Stimulated activated CD4-positive, alpha-beta T cell treated with anti-CD3 and anti-CD28 coated beads, Interleukin-4, amount 100 ng/mL, for 4 hours (primary cell): ENCODE measurements at regions not wholly inside any gene's neighbourhood (a gene's known extent, or its start where the extent isn't known, plus 50 kb on each side); places are given as distances from the start of the nearest gene placed in this dataset.
"Not testable (repeated sequence)": the region's sequence is repeated elsewhere in the genome, so short reads cannot be mapped to it uniquely, and the experiment has no call there.

Source experiments
- DNase-seq, 2 experiments: peaks; one replicate each; pipeline ENCODE4 v3.0.0-alpha.2; 2020

GRCh38 chr4:124459941-124460310 lies 252.6 kb downstream of the ANKRD50 start:
- no peak for DNase-seq

- not testable (repeated sequence) for DNase-seq
Measured at GRCh38 chr4:124461592-124461991, 250.9 kb downstream of the ANKRD50 start.

GRCh38 chr4:124462954-124463828 lies 249.3 kb downstream of the ANKRD50 start:
- DNase-seq, result no peak

- no peak for DNase-seq
Measured at GRCh38 chr4:124464836-124465235, 247.7 kb downstream of the ANKRD50 start.

GRCh38 chr4:124468360-124468759 lies 244.2 kb downstream of the ANKRD50 start:
- DNase-seq, result no peak

GRCh38 chr4:124469981-124470380 lies 242.6 kb downstream of the ANKRD50 start:
- no peak for DNase-seq

GRCh38 chr4:124478470-124478869 lies 234.1 kb downstream of the ANKRD50 start:
- DNase-seq, result no peak

GRCh38 chr4:124480061-124480460 lies 232.5 kb downstream of the ANKRD50 start:
- no peak for DNase-seq

GRCh38 chr4:124481123-124481522 lies 231.4 kb downstream of the ANKRD50 start:
- no peak for DNase-seq

- no peak for DNase-seq
Measured at GRCh38 chr4:124483048-124483906, 229.3 kb downstream of the ANKRD50 start.

- no peak for DNase-seq
Measured at GRCh38 chr4:124484008-124484407, 228.5 kb downstream of the ANKRD50 start.

- DNase-seq, result no peak
Measured at GRCh38 chr4:124484940-124485339, 227.6 kb downstream of the ANKRD50 start.

GRCh38 chr4:124486423-124486822 lies 226.1 kb downstream of the ANKRD50 start:
- no peak for DNase-seq

GRCh38 chr4:124487651-124488050 lies 224.9 kb downstream of the ANKRD50 start:
- DNase-seq, result no peak

GRCh38 chr4:124491361-124492145 lies 221.0 kb downstream of the ANKRD50 start:
- no peak for DNase-seq

- DNase-seq, result no peak
Measured at GRCh38 chr4:124499261-124499660, 213.3 kb downstream of the ANKRD50 start.

GRCh38 chr4:124501576-124501975 lies 211.0 kb downstream of the ANKRD50 start:
- DNase-seq, result no peak

- no peak for DNase-seq
Measured at GRCh38 chr4:124504431-124504830, 208.1 kb downstream of the ANKRD50 start.

GRCh38 chr4:124505211-124505610 lies 207.3 kb downstream of the ANKRD50 start:
- no peak for DNase-seq

GRCh38 chr4:124509151-124509550 lies 203.4 kb downstream of the ANKRD50 start:
- DNase-seq, result no peak

GRCh38 chr4:124514588-124514987 lies 197.9 kb downstream of the ANKRD50 start:
- DNase-seq, result no peak

- no peak for DNase-seq
Measured at GRCh38 chr4:124515591-124515990, 196.9 kb downstream of the ANKRD50 start.

- no peak for DNase-seq
Measured at GRCh38 chr4:124519196-124519595, 193.3 kb downstream of the ANKRD50 start.
